KMS-11 (cell line): ENCODE measurements at regions not wholly inside any gene's neighbourhood (a gene's known extent, or its start where the extent isn't known, plus 50 kb on each side); places are given as distances from the start of the nearest gene placed in this dataset.
"Not testable (repeated sequence)": the region's sequence is repeated elsewhere in the genome, so short reads cannot be mapped to it uniquely, and the experiment has no call there.

Experiments
- H2AFZ ChIP-seq: fragments of 200-600 bp; sonication (generic); 2 replicates; pipeline ENCODE4 v1.6.1; 2016; ENCODE audit warnings: antibody characterized with exemption, mixed run types, low read depth
- H3K27ac ChIP-seq: fragments of 200-600 bp; sonication (generic); 2 replicates; pipeline ENCODE4 v1.6.1; 2016; ENCODE audit warnings: mild to moderate bottlenecking, mixed run types
- H3K27me3 ChIP-seq: fragments of 200-600 bp; sonication (generic); 2 replicates; pipeline ENCODE4 v1.6.1; 2017; ENCODE audit warnings: mild to moderate bottlenecking, low read depth, mixed run types, moderate library complexity; ENCODE audit not compliant: insufficient read depth
- H3K36me3 ChIP-seq: fragments of 200-600 bp; sonication (generic); 2 replicates; pipeline ENCODE4 v1.6.1; 2017; ENCODE audit warnings: mild to moderate bottlenecking, mixed run types; ENCODE audit not compliant: insufficient read depth
- H3K4me1 ChIP-seq: fragments of 200-600 bp; sonication (generic); 2 replicates; pipeline ENCODE4 v1.6.1; 2016; ENCODE audit warnings: mild to moderate bottlenecking, low read depth, mixed run types; ENCODE audit not compliant: poor library complexity, severe bottlenecking
- H3K4me2 ChIP-seq: fragments of 200-600 bp; sonication (generic); 2 replicates; pipeline ENCODE4 v1.7.0; 2016; ENCODE audit warnings: mild to moderate bottlenecking, mixed run types
- H3K4me3 ChIP-seq: fragments of 200-600 bp; sonication (generic); IDR thresholded peaks from 2 replicates; pipeline ENCODE4 v1.6.1; 2017; ENCODE audit warnings: low read depth, low read length, mixed read lengths; ENCODE audit not compliant: insufficient read depth
- H3K79me2 ChIP-seq: fragments of 200-600 bp; sonication (generic); 2 replicates; pipeline ENCODE4 v1.6.1; 2016; ENCODE audit warnings: low read depth, mixed run types; ENCODE audit not compliant: insufficient read depth
- H3K9ac ChIP-seq: fragments of 200-600 bp; sonication (generic); 2 replicates; pipeline ENCODE4 v1.6.1; 2016; ENCODE audit warnings: mild to moderate bottlenecking, mixed run types
- H4K20me1 ChIP-seq: fragments of 200-600 bp; sonication (generic); 2 replicates; pipeline ENCODE4 v1.6.1; 2016; ENCODE audit warnings: mild to moderate bottlenecking, mixed run types; ENCODE audit not compliant: insufficient read depth
- CTCF ChIP-seq: fragments of 200-600 bp; sonication (generic); conservative IDR thresholded peaks from 2 replicates; pipeline ENCODE4 v1.6.1; 2017; ENCODE audit warnings: low read depth, mild to moderate bottlenecking, antibody characterized with exemption, low read length, moderate library complexity, mixed read lengths

GRCh38 chr1:115506518-115506917 lies 135.3 kb upstream of the VANGL1 start:
- H4K20me1 ChIP-seq, result no peaks in the 10 kb centered on the region
- no peaks in the 10 kb centered on the region for H3K36me3 ChIP-seq
- no peak overlapping the region for H2AFZ ChIP-seq
- H3K79me2 ChIP-seq, result no peaks in the 10 kb centered on the region
- no peak overlapping the region for H3K9ac ChIP-seq
- H3K4me3 ChIP-seq, result no peak overlapping the region
- no peak for TF ChIP-seq CTCF
- H3K4me1 ChIP-seq, result no peaks in the 10 kb centered on the region
- no peak overlapping the region for H3K4me2 ChIP-seq
- no peaks in the 10 kb centered on the region for H3K27me3 ChIP-seq
- H3K27ac ChIP-seq, result no peak overlapping the region

GRCh38 chr1:115505148-115505571 lies 136.6 kb upstream of the VANGL1 start:
- H4K20me1 ChIP-seq, result no peaks in the 10 kb centered on the region
- H3K4me2 ChIP-seq, result no peak overlapping the region
- H3K9ac ChIP-seq, result no peak overlapping the region
- H3K4me3 ChIP-seq, result no peak overlapping the region
- H3K79me2 ChIP-seq, result no peaks in the 10 kb centered on the region
- no peak overlapping the region for H3K27ac ChIP-seq
- H2AFZ ChIP-seq, result no peak overlapping the region
- H3K27me3 ChIP-seq, result no peaks in the 10 kb centered on the region
- no peaks in the 10 kb centered on the region for H3K4me1 ChIP-seq
- H3K36me3 ChIP-seq, result no peaks in the 10 kb centered on the region
- no peak for TF ChIP-seq CTCF

GRCh38 chr1:115502183-115502582 lies 139.6 kb upstream of the VANGL1 start:
- not testable (repeated sequence) for H3K4me2 ChIP-seq, H2AFZ ChIP-seq, H3K79me2 ChIP-seq, H3K27me3 ChIP-seq, H3K4me3 ChIP-seq, H3K4me1 ChIP-seq, H3K9ac ChIP-seq, H3K27ac ChIP-seq, H3K36me3 ChIP-seq, H4K20me1 ChIP-seq

GRCh38 chr1:115501476-115501875 lies 140.3 kb upstream of the VANGL1 start:
- Histone ChIP-seq H3K27ac (no peak overlapping the region), H3K27me3 (no peaks in the 10 kb centered on the region), H4K20me1 (no peaks in the 10 kb centered on the region), H3K4me2 (no peak overlapping the region), H3K79me2 (no peaks in the 10 kb centered on the region), H3K36me3 (no peaks in the 10 kb centered on the region), H3K9ac (no peak overlapping the region), H3K4me1 (no peaks in the 10 kb centered on the region), H2AFZ (no peak overlapping the region), H3K4me3 (no peak overlapping the region)
- no peak for TF ChIP-seq CTCF

GRCh38 chr1:115499253-115499652 lies 142.5 kb upstream of the VANGL1 start:
- Histone ChIP-seq H3K27me3 (no peaks in the 10 kb centered on the region), H2AFZ (no peak overlapping the region), H3K9ac (no peak overlapping the region), H4K20me1 (no peaks in the 10 kb centered on the region), H3K36me3 (no peaks in the 10 kb centered on the region), H3K4me1 (no peaks in the 10 kb centered on the region), H3K4me3 (no peak overlapping the region), H3K4me2 (no peak overlapping the region), H3K79me2 (no peaks in the 10 kb centered on the region), H3K27ac (no peak overlapping the region)
- no peak for TF ChIP-seq CTCF
